Left renal cortex interstitium (tissue), 4 donors: ENCODE measurements at regions not wholly inside any gene's neighbourhood (a gene's known extent, or its start where the extent isn't known, plus 50 kb on each side); places are given as distances from the start of the nearest gene placed in this dataset.
"Not testable (repeated sequence)": the region's sequence is repeated elsewhere in the genome, so short reads cannot be mapped to it uniquely, and the experiment has no call there.

Experiments
- DNase-seq, 4 donors: peaks; one replicate each; pipeline ENCODE4 v3.0.0-alpha.2; 2013; ENCODE audit warnings: low read depth in 4 of 4, low spot score in 2 of 4, missing footprints in 1 of 4

- no peak for DNase-seq
Measured at GRCh38 chr3:28139288-28139687, 102.1 kb upstream of the CMC1 start.

- no peak for DNase-seq
Measured at GRCh38 chr3:28139967-28140634, 101.3 kb upstream of the CMC1 start.

GRCh38 chr3:28140664-28141063, 100.8 kb upstream of the CMC1 start:
- DNase-seq, result no peak

- no peak for DNase-seq
Measured at GRCh38 chr3:28149960-28150359, 91.5 kb upstream of the CMC1 start.

GRCh38 chr3:28150465-28151206, 90.8 kb upstream of the CMC1 start:
- DNase-seq, result no peak

GRCh38 chr3:28151207-28151550, 90.2 kb upstream of the CMC1 start:
- no peak for DNase-seq

GRCh38 chr3:28151608-28152228, 89.7 kb upstream of the CMC1 start:
- DNase-seq, result no peak

GRCh38 chr3:28155631-28156030, 85.8 kb upstream of the CMC1 start:
- DNase-seq, result no peak

- not testable (repeated sequence) for DNase-seq
Measured at GRCh38 chr3:28156599-28156998, 84.8 kb upstream of the CMC1 start.

- DNase-seq, result no peak
Measured at GRCh38 chr3:28171962-28172361, 69.5 kb upstream of the CMC1 start.

GRCh38 chr3:28172748-28173147, 68.7 kb upstream of the CMC1 start:
- DNase-seq, result no peak

- no peak for DNase-seq
Measured at GRCh38 chr3:28173836-28174235, 67.6 kb upstream of the CMC1 start.

- DNase-seq, result no peak
Measured at GRCh38 chr3:28186748-28187147, 54.7 kb upstream of the CMC1 start.

GRCh38 chr3:28188686-28189085, 52.7 kb upstream of the CMC1 start:
- DNase-seq, result no peak

- DNase-seq, result no peak
Measured at GRCh38 chr3:28191363-28191762, 50.1 kb upstream of the CMC1 start.
